Panc1 (cell line): ENCODE measurements at regions not wholly inside any gene's neighbourhood (a gene's known extent, or its start where the extent isn't known, plus 50 kb on each side); places are given as distances from the start of the nearest gene placed in this dataset.

Experiments
- CTCF ChIP-seq: fragments of 450-650 bp; IDR thresholded peaks from 2 replicates; pipeline ENCODE4 v1.5.1; 2017; ENCODE audit warnings: mild to moderate bottlenecking
- POLR2AphosphoS5 ChIP-seq: IDR thresholded peaks from 2 replicates; pipeline ENCODE4 v1.6.1; 2012; ENCODE audit warnings: mild to moderate bottlenecking, low read depth, low read length, moderate library complexity

GRCh38 chr20:55067158-55067825, 591.9 kb downstream of the DOK5 start:
- TF ChIP-seq POLR2AphosphoS5 (no peak), CTCF (no peak)
